ENCODE measurements at regions not wholly inside any gene's neighbourhood (a gene's known extent, or its start where the extent isn't known, plus 50 kb on each side); places are given as distances from the start of the nearest gene placed in this dataset.

GRCh38 chr1:96038636-96039035, 682.9 kb upstream of the PTBP2 start (continued):
- TF ChIP-seq TAF7 (tag; IDR thresholded peaks at IDR 0.05) (no peak), ZFPM2 (CRISPR knock-in tag; IDR thresholded peaks at IDR 0.05) (no peak)

GRCh38 chr1:96039910-96040309, 681.7 kb upstream of the PTBP2 start:
- BruUV-seq (replicated peaks), result no TSS peak
- POLR2A ChIA-PET, result no interaction called here

More at GRCh38 chr1:96039910-96040309, 681.7 kb upstream of the PTBP2 start:
- Histone ChIP-seq H3K9ac (ENCODE audit: insufficient read depth in 1 of 2, low read depth in 2 of 2, low read length in 2 of 2) (no peak overlapping the region), H3K27me3 (ENCODE audit: control insufficient read depth in 2 of 2, insufficient read depth in 2 of 2, low read length in 2 of 2) (no peaks in the 10 kb centered on the region), H3K4me2 (ENCODE audit: insufficient read depth, low read length) (no peak overlapping the region), H3K79me2 (ENCODE audit: control insufficient read depth, insufficient read depth, low read length) (no peaks in the 10 kb centered on the region), H4K20me1 (replicated peaks; ENCODE audit: control insufficient read depth, insufficient read depth, low read length) (no peaks in the 10 kb centered on the region), H3K9me1 (ENCODE audit: control insufficient read depth, insufficient read depth, low read length) (no peaks in the 10 kb centered on the region), H3K27ac (ENCODE audit: extremely low read depth, low read depth, low read length) (no peak overlapping the region), H3K9me3 (replicated peaks; ENCODE audit: control insufficient read depth, insufficient read depth, low read depth, low read length) (no peaks in the 10 kb centered on the region), H3K4me3 (no peak overlapping the region), H3K36me3 (ENCODE audit: control insufficient read depth, insufficient read depth, low read length) (no peaks in the 10 kb centered on the region), H3K4me1 (replicated peaks in 1 of 2; ENCODE audit: control insufficient read depth in 2 of 2, insufficient read depth in 2 of 2, low read length in 2 of 2) (no peaks in the 10 kb centered on the region), H2AFZ (ENCODE audit: low read depth, low read length) (no peak overlapping the region)
- DNase-seq (ENCODE audit: extremely low read depth in 1 of 4, low spot score in 3 of 4) (no peak), ATAC-seq (no peak), FAIRE-seq (no peak)
- intact Hi-C loops (cut with micrococcal nuclease), result no loop called here
- no peak for TF ChIP-seq MIER1 (IDR thresholded peaks at IDR 0.05; ENCODE audit: low read depth)
- no peak for TF ChIP-seq PTBP1 (IDR thresholded peaks at IDR 0.05; ENCODE audit: low read depth, low read length)
- TF ChIP-seq TCF7 (IDR thresholded peaks at IDR 0.05; ENCODE audit: borderline replicate concordance), result no peak
- no peak for TF ChIP-seq MYC (IDR thresholded peaks at IDR 0.05; ENCODE audit: low read depth, low read length)
- no peak for TF ChIP-seq MYC (CRISPR knock-in tag; IDR thresholded peaks at IDR 0.05; ENCODE audit: borderline replicate concordance, low read depth)
- TF ChIP-seq ZNF239 (CRISPR knock-in tag; IDR thresholded peaks at IDR 0.05), result no peak
- TF ChIP-seq FOSL1 (tag; conservative IDR thresholded peaks at IDR 0.05), result no peak
- no peak for TF ChIP-seq TBP (optimal IDR thresholded peaks at IDR 0.05; ENCODE audit: low read depth, low read length)
- no peak for TF ChIP-seq SRSF7 (optimal IDR thresholded peaks at IDR 0.05; ENCODE audit: low read depth, low read length)
- no peak for TF ChIP-seq CBX5 (IDR thresholded peaks at IDR 0.05; ENCODE audit: borderline replicate concordance, low read depth)
- TF ChIP-seq ZBTB34 (CRISPR knock-in tag; IDR thresholded peaks at IDR 0.05), result no peak
- TF ChIP-seq ETV5 (CRISPR knock-in tag; IDR thresholded peaks at IDR 0.05; ENCODE audit: low read depth), result no peak
- CTCF ChIA-PET (ENCODE audit: low intra/inter-chr PET ratio), result no interaction called here
- in situ Hi-C loops (cut with MboI), result no loop called here
